ENCODE measurements at regions not wholly inside any gene's neighbourhood (a gene's known extent, or its start where the extent isn't known, plus 50 kb on each side); places are given as distances from the start of the nearest gene placed in this dataset.
A peak's percentile ranks its signal among the peaks of the same experiment; 100 is the strongest.

DNA sequence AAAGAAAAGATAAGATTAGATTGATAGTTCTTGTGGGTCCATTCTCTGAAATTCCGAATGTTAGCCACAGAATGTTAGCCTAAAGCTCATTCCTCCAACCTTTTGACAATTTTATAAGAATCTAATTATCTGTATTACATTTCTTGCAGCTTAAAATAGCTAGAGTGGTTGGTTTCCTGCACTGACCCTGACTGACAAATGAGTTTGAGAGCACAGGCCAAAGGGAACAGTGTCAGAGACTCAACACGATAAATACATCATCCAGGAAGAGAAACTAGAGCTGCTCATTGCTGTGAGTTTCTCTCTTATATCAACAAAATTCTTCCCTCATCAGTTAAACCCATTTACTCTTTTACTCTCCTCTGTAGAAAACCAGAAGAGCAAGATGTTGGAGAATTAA, 82.1 kb upstream of the PPM1J start:
- no peaks in the 10 kb centered on the region for H3K36me3 ChIP-seq
- no peaks in the 10 kb centered on the region for H3K9me3 ChIP-seq (ENCODE audit: severe bottlenecking)
- DNase-seq: no peak
- no peak overlapping the region for H3K4me3 ChIP-seq (ENCODE audit: low read depth, low read length)
- TF ChIP-seq, protein P1, sequence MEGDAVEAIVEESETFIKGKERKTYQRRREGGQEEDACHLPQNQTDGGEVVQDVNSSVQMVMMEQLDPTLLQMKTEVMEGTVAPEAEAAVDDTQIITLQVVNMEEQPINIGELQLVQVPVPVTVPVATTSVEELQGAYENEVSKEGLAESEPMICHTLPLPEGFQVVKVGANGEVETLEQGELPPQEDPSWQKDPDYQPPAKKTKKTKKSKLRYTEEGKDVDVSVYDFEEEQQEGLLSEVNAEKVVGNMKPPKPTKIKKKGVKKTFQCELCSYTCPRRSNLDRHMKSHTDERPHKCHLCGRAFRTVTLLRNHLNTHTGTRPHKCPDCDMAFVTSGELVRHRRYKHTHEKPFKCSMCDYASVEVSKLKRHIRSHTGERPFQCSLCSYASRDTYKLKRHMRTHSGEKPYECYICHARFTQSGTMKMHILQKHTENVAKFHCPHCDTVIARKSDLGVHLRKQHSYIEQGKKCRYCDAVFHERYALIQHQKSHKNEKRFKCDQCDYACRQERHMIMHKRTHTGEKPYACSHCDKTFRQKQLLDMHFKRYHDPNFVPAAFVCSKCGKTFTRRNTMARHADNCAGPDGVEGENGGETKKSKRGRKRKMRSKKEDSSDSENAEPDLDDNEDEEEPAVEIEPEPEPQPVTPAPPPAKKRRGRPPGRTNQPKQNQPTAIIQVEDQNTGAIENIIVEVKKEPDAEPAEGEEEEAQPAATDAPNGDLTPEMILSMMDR (IDR thresholded peaks at IDR 0.05; ENCODE audit: low read depth, low read length): no peak
- no peaks in the 10 kb centered on the region for H3K27me3 ChIP-seq (ENCODE audit: insufficient read depth, low read depth, severe bottlenecking)
- no peak overlapping the region for H3K27ac ChIP-seq

DNA sequence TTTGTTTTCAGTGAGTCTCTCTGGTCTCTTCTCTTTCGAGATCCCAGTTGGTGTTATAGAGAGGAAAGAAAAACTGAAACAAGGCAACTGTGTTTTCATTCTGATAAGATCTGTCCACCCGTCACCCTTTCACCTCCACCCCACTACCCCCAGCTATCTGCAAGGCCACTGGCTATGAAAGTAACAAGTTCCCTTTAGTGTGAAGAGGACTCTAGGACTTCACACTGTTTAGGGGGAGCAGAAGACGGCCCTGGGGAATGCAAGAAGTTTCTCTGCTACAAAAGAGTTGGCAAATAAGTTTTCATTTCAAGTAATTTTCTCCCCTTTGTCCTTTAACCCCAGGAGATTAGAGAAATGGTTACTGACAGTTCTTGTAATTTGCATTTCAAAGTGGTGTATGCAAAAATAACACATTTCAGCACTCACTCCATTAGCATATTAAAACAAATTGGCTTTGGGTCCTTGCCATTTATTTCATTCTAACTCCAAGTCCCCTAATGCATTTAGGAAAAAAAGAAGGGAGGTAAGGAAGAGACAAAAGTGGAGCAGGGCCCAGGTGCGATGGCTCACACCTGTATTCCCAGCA, 79.6 kb upstream of the PPM1J start:
- Histone ChIP-seq H3K4me3 (ENCODE audit: low read depth, low read length) (no peak overlapping the region), H3K27ac (no peak overlapping the region), H3K9me3 (ENCODE audit: severe bottlenecking) (no peaks in the 10 kb centered on the region), H3K27me3 (ENCODE audit: insufficient read depth, low read depth, severe bottlenecking) (peaks cover 6% of the 10 kb centered on the region), H3K36me3 (no peaks in the 10 kb centered on the region)
- DNase-seq: no peak
- TF ChIP-seq, protein P1 (IDR thresholded peaks at IDR 0.05; ENCODE audit: low read depth, low read length): no peak

DNA sequence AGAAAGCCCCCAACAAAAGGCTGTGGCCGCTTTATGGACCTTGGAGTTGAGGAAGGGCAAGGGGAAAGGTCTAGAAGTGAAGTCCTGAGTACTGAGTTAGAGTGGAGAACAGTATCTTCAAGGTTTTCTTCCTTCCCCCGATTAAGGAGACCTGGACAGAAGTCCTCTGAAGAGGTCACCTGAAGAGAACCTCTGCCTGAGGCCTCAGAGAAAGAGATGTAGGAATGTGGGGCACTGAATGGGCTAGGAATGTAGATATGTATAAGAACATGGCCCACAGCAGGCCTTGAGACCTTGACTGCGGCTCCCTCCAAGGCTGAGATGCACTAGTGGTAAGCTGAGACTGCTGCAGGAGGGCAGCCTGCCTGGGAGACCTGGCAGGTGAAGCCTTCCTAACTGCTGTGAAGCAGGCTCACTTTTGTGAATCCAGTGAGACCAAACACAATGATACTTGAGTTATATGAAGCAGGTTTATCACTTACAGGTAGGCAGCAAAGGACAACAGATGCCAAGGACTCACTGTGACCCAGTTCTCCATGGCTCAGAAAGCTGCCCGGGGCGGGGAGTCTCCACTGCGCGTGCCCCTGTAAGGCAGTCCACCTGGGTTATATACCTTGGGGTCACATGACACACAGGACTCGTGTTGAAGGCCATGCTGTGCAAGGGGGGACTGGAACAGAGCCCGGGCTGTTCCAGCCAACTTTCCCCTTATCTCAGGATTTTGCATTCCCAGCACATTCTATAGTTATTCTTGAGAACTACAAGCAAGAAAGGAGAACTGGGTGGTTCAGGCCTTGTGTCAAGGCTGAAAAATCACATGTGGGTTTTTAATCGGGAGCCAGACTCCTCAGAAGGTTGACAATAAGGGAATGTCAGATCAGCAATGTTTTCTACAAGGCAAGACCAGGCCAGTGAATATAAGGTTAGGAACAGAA, 78.8 kb upstream of the PPM1J start:
- Histone ChIP-seq H3K36me3 (no peaks in the 10 kb centered on the region), H3K27ac (no peak overlapping the region), H3K27me3 (ENCODE audit: insufficient read depth, low read depth, severe bottlenecking) (peaks cover 8% of the 10 kb centered on the region), H3K4me3 (ENCODE audit: low read depth, low read length) (no peak overlapping the region), H3K9me3 (ENCODE audit: severe bottlenecking) (no peaks in the 10 kb centered on the region)
- no peak for DNase-seq
- TF ChIP-seq, protein P1 (IDR thresholded peaks at IDR 0.05; ENCODE audit: low read depth, low read length): no peak

DNA sequence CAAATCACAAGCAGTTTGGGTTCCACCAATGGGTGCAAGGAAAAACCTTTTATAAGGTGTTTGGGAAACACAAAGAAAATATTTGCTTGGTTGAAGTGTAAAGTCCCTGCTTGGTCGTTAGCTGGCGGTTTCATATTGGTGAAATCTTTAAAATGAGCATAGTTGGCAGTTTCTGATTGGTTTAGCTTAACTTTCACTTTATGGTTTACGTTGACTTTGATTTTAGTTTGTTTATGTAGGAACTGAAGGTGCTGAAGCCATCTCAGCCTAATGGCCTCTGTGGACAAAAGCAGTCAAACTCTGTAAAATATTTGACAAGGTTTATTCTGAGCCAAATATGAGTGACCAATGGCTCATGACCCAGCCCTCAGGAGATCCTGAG, 76.6 kb upstream of the PPM1J start:
- TF ChIP-seq, protein P1 (IDR thresholded peaks at IDR 0.05; ENCODE audit: low read depth, low read length): no peak
- DNase-seq: no peak
- H3K9me3 ChIP-seq (ENCODE audit: severe bottlenecking): peaks cover 5% of the 10 kb centered on the region
- no peak overlapping the region for H3K27ac ChIP-seq
- H3K27me3 ChIP-seq (ENCODE audit: insufficient read depth, low read depth, severe bottlenecking): peaks cover 8% of the 10 kb centered on the region
- H3K36me3 ChIP-seq: no peaks in the 10 kb centered on the region
- H3K4me3 ChIP-seq (ENCODE audit: low read depth, low read length): no peak overlapping the region

DNA sequence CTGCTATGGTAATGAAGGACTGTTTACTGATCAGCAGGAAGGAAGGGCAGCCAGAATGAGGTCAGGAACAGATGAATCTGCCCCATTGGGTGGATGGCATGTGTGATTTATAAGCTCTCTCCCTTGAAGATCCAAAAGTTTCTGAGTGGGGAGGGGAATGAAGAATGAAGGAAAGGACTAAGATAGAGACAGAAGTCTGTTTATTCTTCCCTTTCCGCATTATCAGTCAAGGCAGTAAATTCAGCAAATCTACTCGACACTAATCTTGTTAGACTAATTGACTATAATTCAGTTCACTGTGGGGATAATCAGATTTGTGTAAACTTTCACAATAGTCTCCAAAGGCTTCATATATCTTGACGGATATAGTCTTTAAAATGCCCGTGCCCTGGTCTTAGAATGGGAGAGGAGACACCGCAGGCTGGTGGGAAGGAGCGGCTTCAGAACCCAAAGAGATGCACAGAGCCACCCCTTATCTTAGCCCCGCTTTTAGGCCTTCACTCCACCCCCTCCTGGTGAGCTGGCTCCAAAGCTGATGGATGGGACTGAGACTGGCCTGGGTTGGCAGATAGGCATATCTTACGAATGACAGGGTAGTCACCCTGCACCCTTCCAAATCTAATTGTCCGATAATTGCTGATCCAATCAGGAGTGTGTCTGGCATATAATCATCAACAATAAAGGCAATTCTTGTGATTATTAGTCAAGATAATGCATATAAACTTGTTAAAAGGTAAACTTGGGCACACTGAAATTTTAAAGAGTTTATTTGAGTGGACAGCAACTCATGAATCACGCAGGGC, 76.0 kb upstream of the PPM1J start:
- Histone ChIP-seq H3K36me3 (no peaks in the 10 kb centered on the region), H3K27me3 (ENCODE audit: insufficient read depth, low read depth, severe bottlenecking) (peaks cover 8% of the 10 kb centered on the region), H3K27ac (no peak overlapping the region), H3K4me3 (ENCODE audit: low read depth, low read length) (no peak overlapping the region), H3K9me3 (ENCODE audit: severe bottlenecking) (peaks cover 5% of the 10 kb centered on the region)
- peak; percentile 61 for DNase-seq
- TF ChIP-seq, protein P1 (IDR thresholded peaks at IDR 0.05; ENCODE audit: low read depth, low read length): no peak

All from WERI-Rb-1 (cell line).